Endothelial cell (in vitro differentiated cells): ENCODE measurements at regions not wholly inside any gene's neighbourhood (a gene's known extent, or its start where the extent isn't known, plus 50 kb on each side); places are given as distances from the start of the nearest gene placed in this dataset.

Experiments used
- DNase-seq: peaks from one replicate; pipeline ENCODE4 v3.0.0; 2021; ENCODE audit warnings: low spot score
- H3K27ac Mint-ChIP-seq: one replicate; pipeline ENCODE4 v1.8.0; 2021; ENCODE audit warnings: mixed read lengths, inconsistent platforms; ENCODE audit not compliant: unreplicated experiment
- H3K27me3 Mint-ChIP-seq: one replicate; pipeline ENCODE4 v1.8.0; 2021; ENCODE audit warnings: mild to moderate bottlenecking, moderate library complexity, mixed read lengths, inconsistent platforms; ENCODE audit not compliant: unreplicated experiment
- H3K36me3 Mint-ChIP-seq: one replicate; pipeline ENCODE4 v1.8.0; 2021; ENCODE audit warnings: mild to moderate bottlenecking, low read depth, mixed read lengths, inconsistent platforms; ENCODE audit not compliant: unreplicated experiment
- H3K4me1 Mint-ChIP-seq: one replicate; pipeline ENCODE4 v1.8.0; 2021; ENCODE audit warnings: mild to moderate bottlenecking, mixed read lengths, inconsistent platforms; ENCODE audit not compliant: unreplicated experiment
- H3K4me3 Mint-ChIP-seq: one replicate; pipeline ENCODE4 v1.8.0; 2021; ENCODE audit warnings: mild to moderate bottlenecking, mixed read lengths, inconsistent platforms; ENCODE audit not compliant: unreplicated experiment
- H3K9me3 Mint-ChIP-seq: one replicate; pipeline ENCODE4 v1.8.0; 2021; ENCODE audit warnings: mixed read lengths, inconsistent platforms; ENCODE audit not compliant: unreplicated experiment
- TF ChIP-seq, protein P1 (sequence below): fragments of 200-600 bp; sonication (generic); IDR thresholded peaks from one replicate; pipeline ENCODE4 v1.5.0; 2021; ENCODE audit warnings: antibody characterized with exemption; ENCODE audit not compliant: unreplicated experiment

DNA sequence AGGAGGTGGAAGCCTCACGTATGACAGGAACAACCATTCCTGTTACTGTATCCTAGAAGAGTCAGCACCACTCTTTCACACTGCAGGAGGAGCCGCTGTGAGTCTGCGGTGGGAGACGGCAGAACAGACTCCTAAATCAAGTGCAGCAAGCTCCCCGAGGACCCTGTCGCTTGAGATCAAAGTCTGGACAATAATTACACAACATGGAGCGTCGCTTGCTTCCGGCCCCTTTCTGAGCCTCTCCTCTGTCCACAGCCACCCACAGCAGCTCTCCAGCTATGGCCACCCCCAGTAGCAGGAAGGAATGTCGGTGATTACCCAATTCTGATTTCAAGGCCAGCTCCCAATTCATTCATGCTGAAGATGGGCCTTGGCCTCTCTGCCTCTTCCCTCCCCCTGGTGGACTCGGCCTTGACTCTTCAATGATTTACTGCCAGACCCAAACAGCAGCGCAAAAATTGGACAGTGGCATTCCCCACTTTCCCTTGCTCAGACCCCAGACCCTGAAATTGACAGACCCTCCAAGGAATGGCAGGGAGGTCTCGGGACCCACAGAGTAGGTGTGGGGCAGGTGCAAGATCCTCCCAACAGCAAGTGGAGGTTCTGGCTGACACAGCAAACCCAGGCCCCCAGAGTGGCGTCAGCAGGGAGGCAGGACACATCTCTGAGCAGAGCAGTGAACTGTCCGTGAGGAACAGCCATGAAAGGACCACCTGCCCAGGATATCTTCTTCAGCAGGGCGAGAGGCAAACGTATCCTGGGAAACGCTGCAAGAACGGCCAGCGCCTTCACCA lies 272.7 kb upstream of the DIO3 start:
- H3K36me3 Mint-ChIP-seq, result no peaks in the 10 kb centered on the region
- peaks cover 3% of the 10 kb centered on the region for H3K27me3 Mint-ChIP-seq
- no peak overlapping the region for H3K27ac Mint-ChIP-seq
- no peak overlapping the region for H3K4me3 Mint-ChIP-seq
- H3K4me1 Mint-ChIP-seq, result no peaks in the 10 kb centered on the region
- TF ChIP-seq, protein P1, sequence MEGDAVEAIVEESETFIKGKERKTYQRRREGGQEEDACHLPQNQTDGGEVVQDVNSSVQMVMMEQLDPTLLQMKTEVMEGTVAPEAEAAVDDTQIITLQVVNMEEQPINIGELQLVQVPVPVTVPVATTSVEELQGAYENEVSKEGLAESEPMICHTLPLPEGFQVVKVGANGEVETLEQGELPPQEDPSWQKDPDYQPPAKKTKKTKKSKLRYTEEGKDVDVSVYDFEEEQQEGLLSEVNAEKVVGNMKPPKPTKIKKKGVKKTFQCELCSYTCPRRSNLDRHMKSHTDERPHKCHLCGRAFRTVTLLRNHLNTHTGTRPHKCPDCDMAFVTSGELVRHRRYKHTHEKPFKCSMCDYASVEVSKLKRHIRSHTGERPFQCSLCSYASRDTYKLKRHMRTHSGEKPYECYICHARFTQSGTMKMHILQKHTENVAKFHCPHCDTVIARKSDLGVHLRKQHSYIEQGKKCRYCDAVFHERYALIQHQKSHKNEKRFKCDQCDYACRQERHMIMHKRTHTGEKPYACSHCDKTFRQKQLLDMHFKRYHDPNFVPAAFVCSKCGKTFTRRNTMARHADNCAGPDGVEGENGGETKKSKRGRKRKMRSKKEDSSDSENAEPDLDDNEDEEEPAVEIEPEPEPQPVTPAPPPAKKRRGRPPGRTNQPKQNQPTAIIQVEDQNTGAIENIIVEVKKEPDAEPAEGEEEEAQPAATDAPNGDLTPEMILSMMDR, result no peak
- no peak for DNase-seq
- no peaks in the 10 kb centered on the region for H3K9me3 Mint-ChIP-seq

DNA sequence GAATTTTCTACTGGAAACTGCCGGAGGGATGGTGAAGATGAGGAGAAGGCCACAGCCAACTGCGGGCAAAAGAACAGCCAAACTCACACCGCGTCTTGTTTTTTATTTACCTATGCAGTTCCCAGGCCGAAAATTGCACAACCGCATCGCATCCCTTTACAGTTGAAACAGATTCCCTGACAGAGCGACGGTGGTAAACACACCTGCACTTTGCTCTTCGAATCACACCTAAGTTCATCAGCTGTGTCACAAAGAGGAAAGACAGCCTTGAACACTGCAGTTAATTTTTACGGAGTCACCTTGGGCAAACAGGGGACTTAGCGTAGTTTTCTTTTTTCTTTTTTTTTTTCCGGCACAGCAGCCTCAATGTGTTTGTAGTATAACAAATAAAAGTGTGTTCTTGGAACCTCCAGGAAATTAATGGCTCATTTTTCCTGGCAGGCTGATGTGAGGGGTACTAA lies 272.0 kb upstream of the DIO3 start:
- H3K27me3 Mint-ChIP-seq, result peaks cover 3% of the 10 kb centered on the region
- no peak for DNase-seq
- H3K36me3 Mint-ChIP-seq, result no peaks in the 10 kb centered on the region
- H3K4me3 Mint-ChIP-seq, result no peak overlapping the region
- no peaks in the 10 kb centered on the region for H3K4me1 Mint-ChIP-seq
- TF ChIP-seq, protein P1, result no peak
- no peaks in the 10 kb centered on the region for H3K9me3 Mint-ChIP-seq
- H3K27ac Mint-ChIP-seq, result no peak overlapping the region

DNA sequence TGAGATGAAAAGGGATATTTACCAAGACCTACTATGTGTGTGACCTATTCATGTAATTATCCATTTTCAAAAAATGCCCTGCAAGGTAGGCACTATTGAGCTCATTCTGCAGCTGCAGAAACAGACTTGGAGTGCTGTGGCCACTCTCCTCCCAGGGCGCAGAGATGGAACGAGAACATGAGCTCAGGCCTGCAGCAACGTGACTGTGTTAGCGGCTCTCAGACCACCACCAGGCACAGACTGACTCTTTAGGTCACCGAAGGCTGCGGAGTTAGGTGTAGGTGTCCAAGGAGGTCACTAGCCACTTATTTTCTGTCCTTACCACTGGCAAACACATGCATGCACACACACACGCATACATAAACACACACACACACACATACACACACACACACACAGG lies 271.4 kb upstream of the DIO3 start:
- Mint-ChIP-seq H3K4me1 (no peaks in the 10 kb centered on the region), H3K27ac (no peak overlapping the region), H3K27me3 (peaks cover 3% of the 10 kb centered on the region), H3K9me3 (no peaks in the 10 kb centered on the region), H3K36me3 (no peaks in the 10 kb centered on the region), H3K4me3 (no peak overlapping the region)
- TF ChIP-seq, protein P1, result no peak
- DNase-seq, result no peak

DNA sequence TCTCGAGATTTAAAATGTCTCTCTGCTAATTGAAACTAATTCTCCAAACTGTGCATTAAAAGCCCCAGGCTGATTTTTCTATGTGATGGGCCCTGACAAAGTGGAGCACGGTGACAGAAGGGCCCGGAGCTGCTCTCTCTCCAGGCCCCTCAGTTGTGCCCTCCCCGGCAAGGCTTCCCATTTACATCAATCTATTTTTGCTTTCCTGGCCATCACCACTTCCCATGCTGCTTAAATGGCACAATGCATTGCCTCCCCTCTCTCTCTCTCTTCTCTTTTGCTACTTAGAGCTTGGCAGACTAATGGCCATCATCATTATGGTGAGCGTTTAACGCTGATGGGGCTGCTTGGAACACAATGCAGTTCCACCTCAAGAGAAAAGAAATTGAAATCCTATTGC lies 270.7 kb upstream of the DIO3 start:
- Mint-ChIP-seq H3K4me3 (no peak overlapping the region), H3K27me3 (peaks cover 1% of the 10 kb centered on the region), H3K27ac (no peak overlapping the region), H3K36me3 (no peaks in the 10 kb centered on the region), H3K9me3 (no peaks in the 10 kb centered on the region), H3K4me1 (no peaks in the 10 kb centered on the region)
- DNase-seq, result no peak
- TF ChIP-seq, protein P1, result no peak

- Mint-ChIP-seq H3K4me1 (no peaks in the 10 kb centered on the region), H3K4me3 (no peak overlapping the region), H3K27me3 (peaks cover 1% of the 10 kb centered on the region), H3K27ac (no peak overlapping the region), H3K9me3 (peaks cover 8% of the 10 kb centered on the region), H3K36me3 (peaks cover 7% of the 10 kb centered on the region)
- TF ChIP-seq, protein P1, result no peak
- no peak for DNase-seq
Observed at GRCh38 chr14:101291390-101291789, 269.9 kb upstream of the DIO3 start.
